ENCODE measurements at regions not wholly inside any gene's neighbourhood (a gene's known extent, or its start where the extent isn't known, plus 50 kb on each side); places are given as distances from the start of the nearest gene placed in this dataset.

DNA sequence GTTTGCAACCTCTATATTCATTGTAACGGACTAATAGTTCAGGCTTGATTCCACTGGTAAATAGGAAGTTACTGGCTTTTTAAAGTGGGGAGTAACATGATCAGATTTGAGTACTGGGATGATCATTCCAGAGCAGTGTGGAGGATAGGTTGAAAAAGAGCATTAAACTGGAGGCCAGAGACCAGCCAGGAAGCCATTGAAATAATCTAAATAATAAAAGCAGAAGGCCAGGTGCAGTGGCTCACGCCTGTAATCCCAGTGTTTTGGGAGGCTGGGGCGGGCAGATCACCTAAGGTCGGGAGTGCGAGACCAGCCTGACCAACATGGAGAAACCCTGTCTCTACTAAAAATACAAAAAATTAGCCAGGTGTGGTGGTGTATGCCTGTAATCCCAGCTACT lies 56.0 kb upstream of the MSX2 start:
- no peak for TF ChIP-seq CTCF (IDR thresholded peaks at IDR 0.05; ENCODE audit: extremely low read depth, insufficient read depth, missing control alignments)
- in situ Hi-C loops (cut with MboI; ENCODE audit: low pct_unique_long_range_greater_than_20kb, low sequenced_read_pairs, unreplicated experiment): no loop called here

More for the DNA sequence above, 56.0 kb upstream of the MSX2 start:
- no peak for DNase-seq (ENCODE audit: low spot score)
